HG03039 (cell line): ENCODE measurements at regions not wholly inside any gene's neighbourhood (a gene's known extent, or its start where the extent isn't known, plus 50 kb on each side); places are given as distances from the start of the nearest gene placed in this dataset.

Source experiments
- ATAC-seq: cut with Tn5 transposase; IDR thresholded peaks from one replicate; pipeline ENCODE4 v1.9.1; 2021; ENCODE audit warnings: mild to moderate bottlenecking, moderate library complexity; ENCODE audit not compliant: unreplicated experiment

- no peak for ATAC-seq
These were observed 114.0 kb upstream of the PJA1 start for GRCh38 chrX:69279234-69279633.

- no peak for ATAC-seq
These were observed 112.9 kb upstream of the PJA1 start for GRCh38 chrX:69278031-69278687.

GRCh38 chrX:69277369-69277990 is 112.2 kb upstream of the PJA1 start:
- ATAC-seq: no peak

GRCh38 chrX:69268611-69269010 is 103.4 kb upstream of the PJA1 start:
- no peak for ATAC-seq

- ATAC-seq: no peak
These were observed 98.9 kb upstream of the PJA1 start for GRCh38 chrX:69264158-69264581.

- no peak for ATAC-seq
These were observed 98.1 kb upstream of the PJA1 start for GRCh38 chrX:69263251-69263820.

- ATAC-seq: no peak
These were observed 97.0 kb upstream of the PJA1 start for GRCh38 chrX:69262036-69262936.

- no peak for ATAC-seq
These were observed 94.9 kb upstream of the PJA1 start for GRCh38 chrX:69260169-69260568.

- no peak for ATAC-seq
These were observed 93.6 kb upstream of the PJA1 start for GRCh38 chrX:69258893-69259292.

- ATAC-seq: no peak
These were observed 92.4 kb upstream of the PJA1 start for GRCh38 chrX:69257499-69258127.

GRCh38 chrX:69256291-69256565 is 91.0 kb upstream of the PJA1 start:
- ATAC-seq: no peak

GRCh38 chrX:69255441-69256290 is 90.4 kb upstream of the PJA1 start:
- ATAC-seq: no peak

GRCh38 chrX:69253821-69254220 is 88.6 kb upstream of the PJA1 start:
- no peak for ATAC-seq

- no peak for ATAC-seq
These were observed 78.0 kb upstream of the PJA1 start for GRCh38 chrX:69243276-69243675.

GRCh38 chrX:69238887-69239231 is 73.6 kb upstream of the PJA1 start:
- no peak for ATAC-seq

GRCh38 chrX:69238114-69238886 is 73.0 kb upstream of the PJA1 start:
- no peak for ATAC-seq

GRCh38 chrX:69237236-69237635 is 72.0 kb upstream of the PJA1 start:
- no peak for ATAC-seq

GRCh38 chrX:69236641-69237040 is 71.4 kb upstream of the PJA1 start:
- ATAC-seq: no peak

- ATAC-seq: no peak
These were observed 69.4 kb upstream of the PJA1 start for GRCh38 chrX:69234624-69235023.

GRCh38 chrX:69232945-69233344 is 67.7 kb upstream of the PJA1 start:
- ATAC-seq: no peak
